MM.1S (cell line): ENCODE measurements at regions not wholly inside any gene's neighbourhood (a gene's known extent, or its start where the extent isn't known, plus 50 kb on each side); places are given as distances from the start of the nearest gene placed in this dataset.

ENCODE experiments used
- DNase-seq: peaks from one replicate; pipeline ENCODE4 v3.0.0-alpha.2; 2015
- H2AFZ ChIP-seq: fragments of 300-600 bp; sonication (generic); 2 replicates; pipeline ENCODE4 v1.6.0; 2016; ENCODE audit warnings: antibody characterized with exemption, low read length
- H3F3A ChIP-seq: fragments of 300-600 bp; sonication (generic); 2 replicates; pipeline ENCODE4 v1.6.1; 2016; ENCODE audit warnings: mild to moderate bottlenecking, antibody characterized with exemption, low read length, moderate library complexity, mixed read lengths; ENCODE audit not compliant: insufficient read depth
- H3K27ac ChIP-seq: fragments of 300-600 bp; sonication (generic); 2 replicates; pipeline ENCODE4 v1.5.1; 2016; ENCODE audit warnings: mild to moderate bottlenecking, low read length
- H3K27me3 ChIP-seq: fragments of 300-600 bp; sonication (generic); replicated peaks from 2 replicates; pipeline ENCODE4 v1.6.0; 2016; ENCODE audit warnings: low read length; ENCODE audit not compliant: insufficient read depth
- H3K36me3 ChIP-seq: fragments of 300-600 bp; sonication (generic); replicated peaks from 2 replicates; pipeline ENCODE4 v1.6.1; 2016; ENCODE audit warnings: mild to moderate bottlenecking, low read length, mixed read lengths; ENCODE audit not compliant: insufficient read depth
- H3K4me1 ChIP-seq: fragments of 300-600 bp; sonication (generic); 2 replicates; pipeline ENCODE4 v1.6.1; 2016; ENCODE audit warnings: low read length, mixed read lengths
- H3K4me2 ChIP-seq: fragments of 300-600 bp; sonication (generic); 2 replicates; pipeline ENCODE4 v1.6.0; 2016; ENCODE audit warnings: low read depth, low read length
- H3K4me3 ChIP-seq: fragments of 300-600 bp; sonication (generic); 2 replicates; pipeline ENCODE4 v1.5.1; 2016; ENCODE audit warnings: low read length, mixed read lengths
- H3K79me2 ChIP-seq: fragments of 300-600 bp; sonication (generic); 2 replicates; pipeline ENCODE4 v1.6.1; 2016; ENCODE audit warnings: mixed run types, low read length, mixed read lengths
- H3K9ac ChIP-seq: fragments of 300-600 bp; sonication (generic); 2 replicates; pipeline ENCODE4 v1.6.1; 2016; ENCODE audit warnings: low read length, mixed read lengths
- H3K9me2 ChIP-seq: fragments of 300-600 bp; sonication (generic); replicated peaks from 2 replicates; pipeline ENCODE4 v1.6.1; 2016; ENCODE audit warnings: mild to moderate bottlenecking, low read length, mixed read lengths; ENCODE audit not compliant: insufficient read depth
- H3K9me3 ChIP-seq: fragments of 300-600 bp; sonication (generic); replicated peaks from 2 replicates; pipeline ENCODE4 v1.6.1; 2016; ENCODE audit warnings: mild to moderate bottlenecking, low read length, mixed read lengths; ENCODE audit not compliant: insufficient read depth
- H4K20me1 ChIP-seq: fragments of 300-600 bp; sonication (generic); 2 replicates; pipeline ENCODE4 v1.6.1; 2016; ENCODE audit warnings: mild to moderate bottlenecking, low read length, moderate library complexity, mixed read lengths; ENCODE audit not compliant: insufficient read depth
- CTCF ChIP-seq: fragments of 300-600 bp; sonication (generic); IDR thresholded peaks from 2 replicates; pipeline ENCODE4 v1.5.1; 2016; ENCODE audit warnings: antibody characterized with exemption, low read length, mixed read lengths
- EZH2 ChIP-seq: fragments of 300-600 bp; sonication (generic); optimal IDR thresholded peaks from 2 replicates; pipeline ENCODE3; 2017; ENCODE audit warnings: low read depth, mild to moderate bottlenecking, antibody characterized with exemption, low read length, mixed read lengths
- EZH2phosphoT487 ChIP-seq: fragments of 300-600 bp; sonication (generic); IDR thresholded peaks from 2 replicates; pipeline ENCODE4 v1.6.1; 2018; ENCODE audit warnings: antibody characterized with exemption, low read length

GRCh38 chr12:114932806-114933205 is 248.8 kb upstream of the TBX3 start:
- Histone ChIP-seq H2AFZ (no peak overlapping the region), H3K79me2 (no peaks in the 10 kb centered on the region), H3K9ac (no peak overlapping the region), H3F3A (no peaks in the 10 kb centered on the region), H3K4me3 (no peak overlapping the region), H3K27me3 (no peaks in the 10 kb centered on the region), H3K27ac (no peak overlapping the region), H3K36me3 (no peaks in the 10 kb centered on the region), H4K20me1 (no peaks in the 10 kb centered on the region), H3K4me1 (no peaks in the 10 kb centered on the region), H3K4me2 (no peak overlapping the region), H3K9me2 (no peaks in the 10 kb centered on the region), H3K9me3 (no peaks in the 10 kb centered on the region)
- no peak for DNase-seq
- TF ChIP-seq CTCF, result no peak
- no peak for TF ChIP-seq EZH2phosphoT487
- no peak for TF ChIP-seq EZH2

GRCh38 chr12:114931025-114931424 is 247.1 kb upstream of the TBX3 start:
- Histone ChIP-seq H3K9me2 (no peaks in the 10 kb centered on the region), H3K4me1 (no peaks in the 10 kb centered on the region), H2AFZ (no peak overlapping the region), H3K4me2 (no peak overlapping the region), H3K36me3 (no peaks in the 10 kb centered on the region), H3K79me2 (no peaks in the 10 kb centered on the region), H3K27me3 (no peaks in the 10 kb centered on the region), H3K9me3 (no peaks in the 10 kb centered on the region), H3K4me3 (no peak overlapping the region), H3F3A (no peaks in the 10 kb centered on the region), H3K9ac (no peak overlapping the region), H3K27ac (no peak overlapping the region), H4K20me1 (no peaks in the 10 kb centered on the region)
- no peak for DNase-seq
- TF ChIP-seq CTCF (no peak), EZH2 (no peak), EZH2phosphoT487 (no peak)

- Histone ChIP-seq H3K9ac (no peak overlapping the region), H3K4me3 (no peak overlapping the region), H2AFZ (no peak overlapping the region), H3K36me3 (no peaks in the 10 kb centered on the region), H3K27me3 (no peaks in the 10 kb centered on the region), H3K4me2 (no peak overlapping the region), H3K9me3 (no peaks in the 10 kb centered on the region), H3K27ac (no peak overlapping the region), H4K20me1 (no peaks in the 10 kb centered on the region), H3K79me2 (no peaks in the 10 kb centered on the region), H3K9me2 (no peaks in the 10 kb centered on the region), H3F3A (no peaks in the 10 kb centered on the region), H3K4me1 (no peaks in the 10 kb centered on the region)
- DNase-seq, result no peak
- TF ChIP-seq EZH2phosphoT487 (no peak), CTCF (no peak), EZH2 (no peak)
Observed at GRCh38 chr12:114926341-114926740, 242.4 kb upstream of the TBX3 start.
